BJ (cell line): ENCODE measurements at regions not wholly inside any gene's neighbourhood (a gene's known extent, or its start where the extent isn't known, plus 50 kb on each side); places are given as distances from the start of the nearest gene placed in this dataset.

Experiments
- CTCF ChIA-PET: fragments of 350-600 bp; formaldehyde crosslinking; extraction: SDS; loops from one replicate; lab custom pipeline; 2021; ENCODE audit warnings: antibody characterized with exemption, inconsistent platforms; lab: Yijun Ruan, JAX
- POLR2A ChIA-PET: fragments of 300-600 bp; sonication (Branson Sonifier 250); formaldehyde crosslinking; extraction: SDS; loops from one replicate; lab custom pipeline; 2021; ENCODE audit warnings: antibody characterized with exemption; lab: Charles Lee
- DNase-seq: peaks from one replicate; pipeline ENCODE4 v3.0.0-alpha.2; 2011; ENCODE audit warnings: low read depth
- H3K27me3 ChIP-seq: 2 replicates; pipeline ENCODE4 v1.6.0; 2011; ENCODE audit warnings: low read length; ENCODE audit not compliant: control insufficient read depth, insufficient read depth
- H3K36me3 ChIP-seq: 2 replicates; pipeline ENCODE4 v1.5.1; 2011; ENCODE audit warnings: low read length; ENCODE audit not compliant: control insufficient read depth, insufficient read depth
- H3K4me3 ChIP-seq: 2 replicates; pipeline ENCODE4 v1.5.1; 2011; ENCODE audit warnings: low read depth, mild to moderate bottlenecking, control low read depth, low read length
- TF ChIP-seq, protein P1 (sequence below): IDR thresholded peaks from 2 replicates; pipeline ENCODE4 v1.5.1; 2011; ENCODE audit warnings: low read depth, mild to moderate bottlenecking, control low read depth, inconsistent platforms, low read length, moderate library complexity; ENCODE audit not compliant: insufficient read depth

DNA sequence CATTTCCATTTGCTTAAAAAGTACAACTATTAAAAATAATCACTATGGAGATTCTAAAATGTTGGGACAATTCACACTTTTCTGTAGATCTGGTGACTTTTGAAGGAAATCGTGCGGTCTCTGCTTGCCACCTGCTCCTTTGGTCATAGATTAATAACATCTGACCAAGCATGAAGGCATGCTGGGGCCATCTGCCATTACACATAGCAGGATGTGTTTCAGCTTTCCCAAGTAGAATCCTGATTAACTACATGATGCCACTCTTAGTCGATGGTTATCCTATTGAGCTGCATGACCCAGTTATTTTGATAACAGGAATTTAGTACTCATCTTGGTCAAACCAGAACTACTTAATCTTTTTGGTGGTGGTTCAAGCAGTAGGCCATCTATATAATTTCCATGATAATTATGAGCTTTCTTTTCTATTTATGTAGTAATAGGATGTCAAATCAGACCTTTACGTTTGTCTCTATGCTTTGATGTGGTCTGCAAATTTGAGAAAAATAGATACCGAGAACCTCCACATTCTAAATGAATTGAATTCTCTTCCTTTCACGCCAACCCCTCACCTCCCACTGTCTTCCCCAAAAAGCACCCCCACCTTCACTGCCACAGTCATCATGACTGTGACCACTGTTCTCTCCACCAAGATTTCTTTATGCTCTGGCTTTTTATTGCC lies 158.1 kb downstream of the DIPK2A start:
- CTCF ChIA-PET, result no interaction called here
- no peak for DNase-seq
- H3K36me3 ChIP-seq, result no peaks in the 10 kb centered on the region
- no peaks in the 10 kb centered on the region for H3K27me3 ChIP-seq
- POLR2A ChIA-PET, result no interaction called here
- no peak overlapping the region for H3K4me3 ChIP-seq
- TF ChIP-seq, protein P1, sequence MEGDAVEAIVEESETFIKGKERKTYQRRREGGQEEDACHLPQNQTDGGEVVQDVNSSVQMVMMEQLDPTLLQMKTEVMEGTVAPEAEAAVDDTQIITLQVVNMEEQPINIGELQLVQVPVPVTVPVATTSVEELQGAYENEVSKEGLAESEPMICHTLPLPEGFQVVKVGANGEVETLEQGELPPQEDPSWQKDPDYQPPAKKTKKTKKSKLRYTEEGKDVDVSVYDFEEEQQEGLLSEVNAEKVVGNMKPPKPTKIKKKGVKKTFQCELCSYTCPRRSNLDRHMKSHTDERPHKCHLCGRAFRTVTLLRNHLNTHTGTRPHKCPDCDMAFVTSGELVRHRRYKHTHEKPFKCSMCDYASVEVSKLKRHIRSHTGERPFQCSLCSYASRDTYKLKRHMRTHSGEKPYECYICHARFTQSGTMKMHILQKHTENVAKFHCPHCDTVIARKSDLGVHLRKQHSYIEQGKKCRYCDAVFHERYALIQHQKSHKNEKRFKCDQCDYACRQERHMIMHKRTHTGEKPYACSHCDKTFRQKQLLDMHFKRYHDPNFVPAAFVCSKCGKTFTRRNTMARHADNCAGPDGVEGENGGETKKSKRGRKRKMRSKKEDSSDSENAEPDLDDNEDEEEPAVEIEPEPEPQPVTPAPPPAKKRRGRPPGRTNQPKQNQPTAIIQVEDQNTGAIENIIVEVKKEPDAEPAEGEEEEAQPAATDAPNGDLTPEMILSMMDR, result no peak

DNA sequence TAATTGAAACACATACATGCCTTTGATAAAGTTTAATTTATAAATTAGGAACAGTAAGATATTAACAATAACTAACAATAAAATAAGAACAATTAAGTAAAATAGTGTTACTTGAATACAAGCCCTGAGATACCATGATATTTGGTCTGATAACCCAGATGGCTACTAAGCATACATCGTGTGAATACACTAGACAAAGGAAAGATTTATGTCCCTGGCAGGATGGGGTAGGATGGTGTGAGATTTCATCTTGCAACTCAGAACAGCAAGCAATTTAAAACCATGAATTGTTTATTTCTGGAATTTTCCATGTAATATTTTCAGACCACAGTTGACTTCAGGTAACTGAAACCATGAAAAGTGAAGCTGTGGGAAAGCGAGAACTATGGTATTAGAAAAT lies 169.5 kb downstream of the DIPK2A start:
- DNase-seq, result no peak
- Histone ChIP-seq H3K4me3 (no peak overlapping the region), H3K36me3 (no peaks in the 10 kb centered on the region), H3K27me3 (no peaks in the 10 kb centered on the region)
- POLR2A ChIA-PET, result no interaction called here
- CTCF ChIA-PET, result interaction anchor here (1.4 to 1.7 kb wide), 2 partner anchors 10 to 18 kb away, joined by 3 to 4 read pairs; no protein-coding TSS in a partner anchor
- TF ChIP-seq, protein P1, result no peak

DNA sequence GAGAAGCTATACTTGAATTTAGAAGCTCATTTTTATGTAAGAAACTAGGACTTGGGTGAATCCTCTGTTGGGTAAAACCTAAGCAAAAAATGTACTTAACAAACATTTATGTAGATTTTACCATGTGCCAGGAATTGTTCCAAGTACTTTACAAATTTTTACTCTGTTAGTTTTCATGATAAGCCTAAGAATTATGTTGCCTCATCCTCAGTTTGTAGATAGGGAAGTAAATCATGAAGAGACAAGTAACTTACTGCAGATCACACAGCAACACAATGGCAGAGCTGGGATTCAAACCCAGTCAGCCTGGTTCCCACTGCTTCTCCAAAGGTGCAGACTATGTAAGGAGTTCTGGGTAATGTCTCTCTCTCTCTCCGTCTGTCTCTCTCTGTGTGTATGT lies 169.9 kb downstream of the DIPK2A start:
- H3K36me3 ChIP-seq, result no peaks in the 10 kb centered on the region
- TF ChIP-seq, protein P1, result no peak
- POLR2A ChIA-PET, result no interaction called here
- CTCF ChIA-PET, result interaction anchor here (1.4 to 1.7 kb wide), 2 partner anchors 9 to 17 kb away, joined by 3 to 4 read pairs; no protein-coding TSS in a partner anchor
- no peak overlapping the region for H3K4me3 ChIP-seq
- DNase-seq, result no peak
- no peaks in the 10 kb centered on the region for H3K27me3 ChIP-seq

DNA sequence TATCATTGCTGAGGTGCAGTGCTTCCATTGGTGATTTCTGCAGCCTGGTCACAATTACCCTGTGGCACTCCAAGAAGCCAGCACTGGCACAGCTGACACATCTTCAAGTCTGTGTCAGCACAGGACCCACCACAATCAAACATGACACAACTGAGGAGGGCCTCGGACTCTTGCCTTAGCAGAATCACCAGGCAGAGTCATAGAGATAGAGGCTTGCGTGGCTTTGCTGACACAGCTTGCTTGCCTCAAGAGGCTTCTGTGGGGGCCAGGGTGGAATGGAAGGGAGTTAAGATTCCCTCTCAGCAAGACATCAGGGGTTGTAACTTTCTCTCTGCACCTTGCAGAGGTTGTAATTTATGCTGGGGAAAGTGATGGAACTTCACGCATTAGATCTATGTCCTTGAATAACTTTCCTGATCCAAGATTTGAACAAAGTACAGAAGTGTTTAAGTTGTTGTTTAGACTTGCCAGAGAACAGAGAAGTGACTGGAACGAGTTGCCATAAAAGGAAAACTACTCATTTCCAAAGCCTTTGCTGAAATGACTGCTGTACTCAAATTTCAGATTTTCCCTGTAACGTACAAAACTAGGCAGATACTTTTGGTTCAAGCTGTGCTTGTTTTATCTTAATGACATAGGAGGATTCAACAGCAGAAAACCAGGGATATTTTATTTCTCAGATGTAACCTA lies 170.7 kb downstream of the DIPK2A start:
- POLR2A ChIA-PET, result no interaction called here
- CTCF ChIA-PET, result interaction anchor here (1.4 to 1.7 kb wide), 2 partner anchors 8 to 17 kb away, joined by 3 to 4 read pairs; no protein-coding TSS in a partner anchor

DNA sequence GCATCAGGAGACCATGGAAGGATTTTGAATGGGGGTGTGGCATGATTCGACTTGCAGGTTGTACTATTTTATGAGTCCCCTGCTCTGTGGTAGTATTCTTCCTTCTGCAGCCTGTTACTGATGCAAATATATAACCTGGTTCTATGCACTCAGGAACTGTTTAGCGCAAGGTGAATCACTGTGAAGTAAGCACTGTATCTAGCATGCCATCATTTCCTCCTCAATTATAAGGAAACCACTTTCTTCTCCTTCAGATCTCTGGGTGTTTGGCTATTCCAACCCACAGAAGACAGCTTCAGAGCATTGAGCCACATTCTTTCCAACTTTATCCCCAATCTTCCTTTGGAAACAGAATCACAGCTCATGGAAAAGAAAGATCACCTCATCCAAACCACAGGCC lies 176.7 kb downstream of the DIPK2A start:
- Histone ChIP-seq H3K4me3 (no peak overlapping the region), H3K27me3 (no peaks in the 10 kb centered on the region), H3K36me3 (no peaks in the 10 kb centered on the region)
- TF ChIP-seq, protein P1, result no peak
- DNase-seq, result no peak
- CTCF ChIA-PET, result no interaction called here
- POLR2A ChIA-PET, result no interaction called here

More for the DNA sequence above, 170.7 kb downstream of the DIPK2A start:
- H3K27me3 ChIP-seq, result no peaks in the 10 kb centered on the region
- TF ChIP-seq, protein P1, result no peak
- DNase-seq, result no peak
- H3K4me3 ChIP-seq, result no peak overlapping the region
- H3K36me3 ChIP-seq, result no peaks in the 10 kb centered on the region
